ENCODE measurements at regions not wholly inside any gene's neighbourhood (a gene's known extent, or its start where the extent isn't known, plus 50 kb on each side); places are given as distances from the start of the nearest gene placed in this dataset.

- no peak for ATAC-seq
Observed at GRCh38 chr12:84375449-84376170, 537.0 kb downstream of the SLC6A15 start.

GRCh38 chr12:84362552-84362897, 550.1 kb downstream of the SLC6A15 start:
- ATAC-seq: no peak

- peak; percentile 13 for ATAC-seq
Observed at GRCh38 chr12:84361651-84362551, 550.7 kb downstream of the SLC6A15 start.

GRCh38 chr12:84357314-84357713, 555.3 kb downstream of the SLC6A15 start:
- ATAC-seq: no peak

- no peak for ATAC-seq
Observed at GRCh38 chr12:84356224-84356623, 556.4 kb downstream of the SLC6A15 start.

GRCh38 chr12:84355561-84355960, 557.0 kb downstream of the SLC6A15 start:
- ATAC-seq: peak; percentile 63

- peak; percentile 38 for ATAC-seq
Observed at GRCh38 chr12:84348582-84348981, 564.0 kb downstream of the SLC6A15 start.

GRCh38 chr12:84341467-84342193, 571.0 kb downstream of the SLC6A15 start:
- ATAC-seq: no peak

- ATAC-seq: no peak
Observed at GRCh38 chr12:84336231-84336630, 576.4 kb downstream of the SLC6A15 start.

- ATAC-seq: no peak
Observed at GRCh38 chr12:84329938-84330337, 582.7 kb downstream of the SLC6A15 start.

- no peak for ATAC-seq
Observed at GRCh38 chr12:84315926-84316325, 596.7 kb downstream of the SLC6A15 start.

GRCh38 chr12:84313323-84313675, 599.3 kb downstream of the SLC6A15 start:
- ATAC-seq: no peak

GRCh38 chr12:84308211-84308610, 604.4 kb downstream of the SLC6A15 start:
- ATAC-seq: no peak

- no peak for ATAC-seq
Observed at GRCh38 chr12:84305144-84305543, 607.5 kb downstream of the SLC6A15 start.

GRCh38 chr12:84294246-84294645, 618.4 kb downstream of the SLC6A15 start:
- ATAC-seq: no peak

- no peak for ATAC-seq
Observed at GRCh38 chr12:84290168-84290567, 622.4 kb downstream of the SLC6A15 start.

- no peak for ATAC-seq
Observed at GRCh38 chr12:84277986-84278385, 634.6 kb downstream of the SLC6A15 start.

- ATAC-seq: no peak
Observed at GRCh38 chr12:84276215-84276614, 636.4 kb downstream of the SLC6A15 start.

- peak; percentile 58 for ATAC-seq
Observed at GRCh38 chr12:84272324-84272723, 640.3 kb downstream of the SLC6A15 start.

- no peak for ATAC-seq
Observed at GRCh38 chr12:84270470-84271140, 642.0 kb downstream of the SLC6A15 start.

GRCh38 chr12:84247931-84248330, 664.7 kb downstream of the SLC6A15 start:
- ATAC-seq: no peak

GRCh38 chr12:84243686-84244085, 668.9 kb downstream of the SLC6A15 start:
- no peak for ATAC-seq

GRCh38 chr12:84222841-84223240, 689.8 kb downstream of the SLC6A15 start:
- no peak for ATAC-seq
